IPS-20b (cell line): ENCODE measurements at regions not wholly inside any gene's neighbourhood (a gene's known extent, or its start where the extent isn't known, plus 50 kb on each side); places are given as distances from the start of the nearest gene placed in this dataset.

ENCODE experiments used
- H3K27ac ChIP-seq: one replicate; pipeline ENCODE4 v1.5.1; 2013; ENCODE audit warnings: low read length
- H3K27me3 ChIP-seq: 2 replicates; pipeline ENCODE4 v1.6.1; 2013; ENCODE audit warnings: mild to moderate bottlenecking, low read length, inconsistent platforms; ENCODE audit not compliant: insufficient read depth
- H3K36me3 ChIP-seq: 2 replicates; pipeline ENCODE4 v1.6.1; 2013; ENCODE audit warnings: low read depth, mild to moderate bottlenecking, inconsistent platforms, low read length, moderate library complexity; ENCODE audit not compliant: insufficient read depth
- H3K4me1 ChIP-seq: 2 replicates; pipeline ENCODE4 v1.6.1; 2013; ENCODE audit warnings: mild to moderate bottlenecking, control low read depth, inconsistent platforms, low read length, moderate library complexity; ENCODE audit not compliant: insufficient read depth
- H3K4me3 ChIP-seq: 2 replicates; pipeline ENCODE4 v1.5.1; 2013; ENCODE audit warnings: mild to moderate bottlenecking, low read length, inconsistent platforms
- H3K9ac ChIP-seq: 2 replicates; pipeline ENCODE4 v1.6.1; 2013; ENCODE audit warnings: low read depth, mild to moderate bottlenecking, inconsistent platforms, low read length, moderate library complexity
- H3K9me3 ChIP-seq: 2 replicates; pipeline ENCODE4 v1.6.1; 2013; ENCODE audit warnings: mild to moderate bottlenecking, low read depth, low read length, inconsistent platforms; ENCODE audit not compliant: insufficient read depth

GRCh38 chr10:16297069-16297468 is 139.7 kb upstream of the PTER start:
- Histone ChIP-seq H3K9me3 (no peaks in the 10 kb centered on the region), H3K4me3 (no peak overlapping the region), H3K36me3 (no peaks in the 10 kb centered on the region), H3K27ac (no peak overlapping the region), H3K9ac (no peak overlapping the region), H3K27me3 (no peaks in the 10 kb centered on the region), H3K4me1 (no peaks in the 10 kb centered on the region)

- Histone ChIP-seq H3K4me1 (no peaks in the 10 kb centered on the region), H3K9ac (no peak overlapping the region), H3K36me3 (no peaks in the 10 kb centered on the region), H3K27ac (no peak overlapping the region), H3K9me3 (no peaks in the 10 kb centered on the region), H3K4me3 (no peak overlapping the region), H3K27me3 (no peaks in the 10 kb centered on the region)
Observed at GRCh38 chr10:16297642-16298041, 139.2 kb upstream of the PTER start.

- no peaks in the 10 kb centered on the region for H3K4me1 ChIP-seq
- H3K9me3 ChIP-seq = no peaks in the 10 kb centered on the region
- no peaks in the 10 kb centered on the region for H3K27me3 ChIP-seq
- no peak overlapping the region for H3K4me3 ChIP-seq
- no peak overlapping the region for H3K9ac ChIP-seq
- H3K27ac ChIP-seq = no peak overlapping the region
- no peaks in the 10 kb centered on the region for H3K36me3 ChIP-seq
Observed at GRCh38 chr10:16304311-16304710, 132.5 kb upstream of the PTER start.

GRCh38 chr10:16310440-16310839 is 126.4 kb upstream of the PTER start:
- H3K4me1 ChIP-seq = no peaks in the 10 kb centered on the region
- H3K9me3 ChIP-seq = peaks cover 8% of the 10 kb centered on the region; the same call in 1 of the 2 replicates
- no peak overlapping the region for H3K9ac ChIP-seq
- H3K27me3 ChIP-seq = no peaks in the 10 kb centered on the region
- no peaks in the 10 kb centered on the region for H3K36me3 ChIP-seq
- H3K27ac ChIP-seq = no peak overlapping the region
- H3K4me3 ChIP-seq = no peak overlapping the region

DNA sequence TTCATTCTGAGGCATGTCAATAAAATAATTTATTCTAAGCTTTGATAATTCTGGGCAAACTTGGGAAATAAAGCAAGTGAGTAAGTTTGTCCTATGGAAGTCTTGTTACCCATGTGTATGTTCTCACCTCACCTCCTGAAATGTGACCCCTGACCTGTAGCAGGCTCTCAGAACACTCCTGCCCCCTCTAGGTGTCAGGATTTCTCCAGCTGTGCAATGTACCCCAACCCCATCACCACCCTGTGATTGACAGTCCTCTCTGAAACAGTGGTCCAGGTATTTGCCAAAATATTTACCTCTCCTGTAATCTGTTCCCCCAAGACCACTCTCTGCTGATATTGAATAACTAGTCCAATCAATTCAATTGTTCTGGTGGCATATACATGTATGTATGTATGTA is 122.6 kb upstream of the PTER start:
- Histone ChIP-seq H3K27ac (no peak overlapping the region), H3K27me3 (no peaks in the 10 kb centered on the region), H3K36me3 (no peaks in the 10 kb centered on the region), H3K9ac (no peak overlapping the region), H3K4me3 (no peak overlapping the region), H3K4me1 (no peaks in the 10 kb centered on the region), H3K9me3 (peaks cover 8% of the 10 kb centered on the region; the same call in 1 of the 2 replicates)

- no peak overlapping the region for H3K9ac ChIP-seq
- H3K9me3 ChIP-seq = no peaks in the 10 kb centered on the region
- H3K27me3 ChIP-seq = no peaks in the 10 kb centered on the region
- H3K4me1 ChIP-seq = no peaks in the 10 kb centered on the region; the same call in 1 of the 2 replicates
- no peak overlapping the region for H3K27ac ChIP-seq
- H3K4me3 ChIP-seq = no peak overlapping the region
- H3K36me3 ChIP-seq = no peaks in the 10 kb centered on the region
Observed at GRCh38 chr10:16316733-16317390, 119.9 kb upstream of the PTER start.

DNA sequence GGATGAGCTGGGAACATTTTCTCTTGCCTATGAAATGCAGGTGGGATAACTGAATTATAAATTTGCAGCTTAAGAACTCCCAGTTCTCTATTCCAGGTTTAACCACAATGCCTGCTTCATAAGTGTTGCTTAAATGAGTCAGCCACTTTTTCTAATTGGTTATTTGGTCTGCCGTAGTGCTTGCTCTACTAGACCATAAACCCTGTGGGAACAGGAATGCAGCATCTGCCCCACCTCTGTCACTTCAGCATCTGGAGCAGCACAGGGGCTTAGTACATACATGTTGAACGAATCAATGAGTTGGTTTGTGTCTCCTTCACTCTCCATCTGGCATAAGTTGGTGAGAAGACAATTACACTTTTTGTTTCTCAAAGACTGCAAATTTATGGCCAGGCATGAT is 95.2 kb upstream of the PTER start:
- Histone ChIP-seq H3K4me1 (no peaks in the 10 kb centered on the region), H3K27me3 (no peaks in the 10 kb centered on the region), H3K9ac (no peak overlapping the region), H3K4me3 (no peak overlapping the region), H3K36me3 (no peaks in the 10 kb centered on the region; the same call in 1 of the 2 replicates), H3K9me3 (no peaks in the 10 kb centered on the region), H3K27ac (no peak overlapping the region)

GRCh38 chr10:16348891-16349290 is 87.9 kb upstream of the PTER start:
- Histone ChIP-seq H3K27ac (no peak overlapping the region), H3K36me3 (no peaks in the 10 kb centered on the region), H3K27me3 (no peaks in the 10 kb centered on the region), H3K9ac (no peak overlapping the region), H3K9me3 (no peaks in the 10 kb centered on the region), H3K4me3 (no peak overlapping the region), H3K4me1 (peaks cover 4% of the 10 kb centered on the region; the same call in 1 of the 2 replicates)

DNA sequence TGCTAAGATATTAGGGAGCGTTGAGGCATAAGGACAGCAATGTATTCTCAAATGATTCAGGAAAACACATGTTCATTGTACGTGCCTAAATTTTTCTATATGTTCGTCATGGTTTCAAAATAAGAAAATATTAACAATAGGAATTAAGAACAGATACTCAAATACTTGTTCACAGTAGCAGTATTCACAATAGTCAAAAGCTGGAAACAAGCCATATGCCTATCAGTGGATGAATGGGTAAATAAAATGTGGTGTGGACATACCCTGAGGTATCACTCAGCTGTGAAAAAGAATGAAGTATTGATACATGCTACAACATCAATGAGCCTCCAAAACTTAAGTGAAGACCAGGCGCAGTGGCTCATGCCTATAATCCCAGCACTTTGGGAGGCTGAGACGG is 84.7 kb upstream of the PTER start:
- Histone ChIP-seq H3K9ac (no peak overlapping the region), H3K36me3 (no peaks in the 10 kb centered on the region), H3K27ac (no peak overlapping the region), H3K27me3 (no peaks in the 10 kb centered on the region), H3K4me1 (peaks cover 4% of the 10 kb centered on the region; the same call in 1 of the 2 replicates), H3K4me3 (no peak overlapping the region), H3K9me3 (no peaks in the 10 kb centered on the region)

- Histone ChIP-seq H3K27ac (no peak overlapping the region), H3K27me3 (no peaks in the 10 kb centered on the region), H3K4me1 (no peaks in the 10 kb centered on the region), H3K36me3 (no peaks in the 10 kb centered on the region), H3K9me3 (no peaks in the 10 kb centered on the region), H3K9ac (no peak overlapping the region), H3K4me3 (no peak overlapping the region)
Observed at GRCh38 chr10:16360001-16360400, 76.8 kb upstream of the PTER start.

GRCh38 chr10:16360425-16360824 is 76.4 kb upstream of the PTER start:
- no peaks in the 10 kb centered on the region for H3K36me3 ChIP-seq
- H3K9me3 ChIP-seq = no peaks in the 10 kb centered on the region

DNA sequence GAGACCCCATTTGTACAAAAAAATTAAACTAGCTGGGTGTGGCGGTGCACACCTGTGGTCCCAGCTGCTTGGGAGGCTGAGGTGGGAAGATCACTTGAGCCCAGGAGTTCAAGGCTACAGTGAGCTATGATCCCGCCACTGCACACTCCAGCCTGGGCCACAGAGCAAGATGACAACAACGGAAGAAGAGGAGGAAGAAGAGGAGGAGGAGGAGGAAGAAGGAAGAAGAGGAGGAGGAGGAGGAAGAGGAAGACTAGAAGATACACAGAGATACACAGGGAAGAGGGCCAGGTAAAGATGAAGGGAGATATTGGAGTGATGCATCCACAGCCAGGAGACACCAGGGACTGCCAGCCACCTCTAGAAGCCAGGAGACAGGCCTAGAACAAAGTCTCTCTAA is 75.7 kb upstream of the PTER start:
- no peaks in the 10 kb centered on the region for H3K9me3 ChIP-seq
- no peaks in the 10 kb centered on the region for H3K36me3 ChIP-seq
- no peak overlapping the region for H3K27ac ChIP-seq
- no peaks in the 10 kb centered on the region for H3K4me1 ChIP-seq
- no peak overlapping the region for H3K9ac ChIP-seq
- no peaks in the 10 kb centered on the region for H3K27me3 ChIP-seq
- H3K4me3 ChIP-seq = no peak overlapping the region

More at GRCh38 chr10:16360425-16360824, 76.4 kb upstream of the PTER start:
- no peaks in the 10 kb centered on the region for H3K27me3 ChIP-seq
- H3K4me1 ChIP-seq = no peaks in the 10 kb centered on the region
- no peak overlapping the region for H3K9ac ChIP-seq
- no peak overlapping the region for H3K4me3 ChIP-seq
- no peak overlapping the region for H3K27ac ChIP-seq
